NCI-H748 treated with DMSO at 0.1 percent for 48 hours (cell line): ENCODE measurements at regions not wholly inside any gene's neighbourhood (a gene's known extent, or its start where the extent isn't known, plus 50 kb on each side); places are given as distances from the start of the nearest gene placed in this dataset.

ENCODE experiments used
- DNase-seq: peaks from one replicate; lab custom pipeline; 2025; lab: John Stamatoyannopoulos, UW

GRCh38 chr6:26292709-26293108, 72.3 kb upstream of the BTN3A2 start:
- no peak for DNase-seq

- DNase-seq: no peak
Observed at GRCh38 chr6:26294302-26294701, 70.7 kb upstream of the BTN3A2 start.

- DNase-seq: no peak
Observed at GRCh38 chr6:26295691-26296555, 69.1 kb upstream of the BTN3A2 start.

GRCh38 chr6:26296556-26296856, 68.5 kb upstream of the BTN3A2 start:
- no peak for DNase-seq

GRCh38 chr6:26296857-26297648, 67.9 kb upstream of the BTN3A2 start:
- DNase-seq: no peak

DNA sequence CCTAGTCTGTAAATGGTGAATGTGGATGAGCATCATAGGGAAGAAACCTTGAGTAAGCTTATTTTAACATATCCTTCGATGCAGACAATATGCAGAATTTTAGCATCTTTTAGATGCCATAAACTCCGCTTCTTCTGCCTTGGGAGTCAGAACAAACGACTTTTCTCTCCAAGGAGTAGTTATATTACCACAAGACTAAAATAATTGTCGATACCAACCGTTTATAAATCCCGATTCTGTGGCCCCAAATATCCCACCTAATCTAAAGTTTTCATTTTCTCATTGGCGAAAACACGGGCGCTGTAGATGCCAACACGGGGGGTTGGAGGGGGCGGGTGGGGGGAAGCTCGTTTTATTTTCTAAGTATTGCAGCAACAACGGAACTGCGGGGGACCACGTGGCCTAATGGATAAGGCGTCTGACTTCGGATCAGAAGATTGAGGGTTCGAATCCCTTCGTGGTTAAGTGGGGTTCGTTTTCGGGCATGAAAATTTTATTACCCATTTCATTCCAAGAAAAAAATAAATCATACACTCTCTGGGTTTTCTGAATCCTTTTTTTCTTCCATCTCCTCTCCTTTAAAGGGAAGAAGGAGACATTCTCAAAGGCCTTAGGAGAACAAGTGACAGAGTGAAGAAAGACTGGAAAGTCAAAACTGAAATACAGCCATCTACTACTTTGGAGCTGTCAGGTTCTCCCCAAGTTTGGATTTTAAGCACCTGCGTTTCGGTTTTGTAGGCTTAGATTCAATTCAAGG, 65.5 kb upstream of the BTN3A2 start:
- DNase-seq: no peak

- no peak for DNase-seq
Observed at GRCh38 chr6:26300043-26300331, 65.0 kb upstream of the BTN3A2 start.

- no peak for DNase-seq
Observed at GRCh38 chr6:26300359-26300758, 64.6 kb upstream of the BTN3A2 start.

GRCh38 chr6:26300828-26301227, 64.2 kb upstream of the BTN3A2 start:
- no peak for DNase-seq

- no peak for DNase-seq
Observed at GRCh38 chr6:26301638-26302037, 63.4 kb upstream of the BTN3A2 start.

- DNase-seq: no peak
Observed at GRCh38 chr6:26302941-26303559, 61.9 kb upstream of the BTN3A2 start.

DNA sequence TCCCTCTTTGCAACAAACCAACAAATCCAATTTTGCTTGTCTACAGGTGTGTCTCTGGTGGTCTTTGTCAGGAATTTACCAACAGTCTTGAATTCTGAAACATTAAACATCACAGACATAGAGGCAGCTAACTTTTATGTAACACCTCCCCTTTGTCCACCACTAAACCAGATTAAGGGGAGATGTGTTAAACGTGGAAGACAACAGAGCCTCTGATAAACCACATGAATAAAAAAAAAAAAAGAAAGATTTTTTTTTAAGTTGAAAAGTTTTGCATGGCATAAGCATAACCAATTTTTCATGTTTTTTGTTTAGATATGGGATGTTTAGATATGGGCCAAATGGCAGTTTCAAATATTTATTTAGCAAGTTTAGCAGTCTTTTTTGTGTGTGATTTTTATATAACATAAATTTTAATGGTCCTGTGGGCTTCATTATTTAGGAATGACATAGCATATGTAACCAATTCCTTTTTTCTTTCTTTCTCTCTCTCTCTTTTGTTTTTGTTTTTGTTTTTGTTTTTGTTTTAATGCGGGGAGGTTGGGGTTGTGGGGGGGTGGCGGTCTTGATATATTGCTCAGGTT, 60.7 kb upstream of the BTN3A2 start:
- DNase-seq: no peak

- DNase-seq: peak; percentile 85
Observed at GRCh38 chr6:26304797-26305640, 60.0 kb upstream of the BTN3A2 start.

DNA sequence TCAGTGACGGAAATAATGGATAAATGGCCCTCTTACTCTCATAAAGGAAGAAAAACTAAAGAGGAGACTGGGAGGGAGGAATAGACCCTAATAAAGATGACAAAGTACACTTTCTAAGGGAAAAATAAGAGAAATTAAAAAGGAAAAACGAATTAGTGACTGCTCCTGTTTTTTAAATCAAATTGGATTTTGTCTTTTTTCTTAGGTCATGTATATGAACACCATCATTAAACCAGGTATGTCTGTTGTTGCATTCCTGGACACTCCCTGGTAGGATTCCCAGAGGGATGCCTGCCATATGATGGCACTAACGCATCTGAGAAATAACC, 59.4 kb upstream of the BTN3A2 start:
- no peak for DNase-seq

DNA sequence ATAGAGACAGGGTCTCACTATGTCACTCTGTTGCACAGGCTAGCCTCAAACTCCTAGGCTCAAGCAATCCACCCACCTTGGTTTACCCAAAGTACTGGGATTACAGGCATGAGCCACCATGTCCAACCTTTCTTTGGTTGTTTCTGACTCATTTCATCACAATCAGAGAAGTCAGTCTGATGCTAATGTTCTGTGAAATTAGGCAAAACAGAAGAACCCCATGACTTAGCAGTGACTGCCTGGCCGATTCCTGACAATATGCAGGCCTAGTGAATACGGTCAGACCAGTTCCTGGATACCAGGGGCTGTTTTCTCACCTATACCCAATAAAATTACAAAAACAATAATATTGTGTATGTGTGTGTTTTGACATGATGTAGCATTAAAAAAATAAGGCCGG, 58.8 kb upstream of the BTN3A2 start:
- no peak for DNase-seq

DNA sequence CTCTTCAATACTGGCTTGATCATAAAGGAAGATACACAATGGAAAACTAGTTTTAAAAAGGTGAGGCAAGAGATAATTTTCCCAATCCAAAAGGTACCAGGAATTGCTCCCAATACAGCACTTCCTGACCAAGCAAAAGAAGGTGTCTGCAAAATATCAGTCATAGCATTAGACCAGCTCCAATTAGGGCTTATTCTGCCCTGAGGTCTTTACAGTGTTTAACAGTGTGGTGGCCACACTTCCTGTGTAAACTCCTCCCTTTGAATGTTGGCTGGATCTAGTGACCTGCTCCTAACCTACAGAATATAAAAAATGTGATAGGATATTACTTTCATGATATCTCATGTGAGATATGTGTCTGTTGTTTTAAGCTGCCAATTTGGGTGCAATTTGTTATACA, 57.1 kb upstream of the BTN3A2 start:
- no peak for DNase-seq

DNA sequence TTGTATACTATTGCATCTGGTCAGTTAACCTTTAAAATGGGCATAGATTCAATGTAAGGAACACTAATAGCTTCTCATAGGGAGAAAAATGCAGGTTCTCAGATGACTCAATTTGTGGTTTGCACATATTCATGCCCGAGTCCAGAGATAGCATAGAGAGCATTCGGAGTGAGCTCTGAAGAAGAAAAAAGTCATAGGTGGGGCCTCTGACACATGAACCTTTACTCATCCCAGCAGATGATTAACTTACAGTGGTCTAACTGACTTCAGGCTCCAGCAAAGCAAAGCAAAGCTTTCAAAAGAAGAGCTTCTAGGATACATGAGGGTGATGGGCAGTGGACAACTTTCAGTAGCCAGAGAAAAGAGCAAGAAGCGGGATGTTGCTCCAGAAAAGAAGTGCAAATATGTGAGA, 55.3 kb upstream of the BTN3A2 start:
- no peak for DNase-seq

DNA sequence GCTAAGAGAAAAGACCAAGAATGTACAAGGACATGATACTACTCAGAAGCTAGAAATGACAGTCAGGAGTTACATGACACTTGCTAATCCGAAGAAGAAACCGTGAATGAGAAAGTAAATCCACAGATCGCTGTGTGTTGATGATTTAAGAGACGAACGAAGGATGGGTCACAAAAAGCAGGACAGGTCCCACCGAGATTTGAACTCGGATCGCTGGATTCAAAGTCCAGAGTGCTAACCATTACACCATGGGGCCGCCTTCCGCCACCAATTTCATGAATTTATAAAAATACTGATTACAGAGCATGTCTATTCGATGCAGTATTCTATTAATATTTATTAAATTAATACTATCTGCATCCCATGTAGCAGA, 54.0 kb upstream of the BTN3A2 start:
- DNase-seq: no peak

DNA sequence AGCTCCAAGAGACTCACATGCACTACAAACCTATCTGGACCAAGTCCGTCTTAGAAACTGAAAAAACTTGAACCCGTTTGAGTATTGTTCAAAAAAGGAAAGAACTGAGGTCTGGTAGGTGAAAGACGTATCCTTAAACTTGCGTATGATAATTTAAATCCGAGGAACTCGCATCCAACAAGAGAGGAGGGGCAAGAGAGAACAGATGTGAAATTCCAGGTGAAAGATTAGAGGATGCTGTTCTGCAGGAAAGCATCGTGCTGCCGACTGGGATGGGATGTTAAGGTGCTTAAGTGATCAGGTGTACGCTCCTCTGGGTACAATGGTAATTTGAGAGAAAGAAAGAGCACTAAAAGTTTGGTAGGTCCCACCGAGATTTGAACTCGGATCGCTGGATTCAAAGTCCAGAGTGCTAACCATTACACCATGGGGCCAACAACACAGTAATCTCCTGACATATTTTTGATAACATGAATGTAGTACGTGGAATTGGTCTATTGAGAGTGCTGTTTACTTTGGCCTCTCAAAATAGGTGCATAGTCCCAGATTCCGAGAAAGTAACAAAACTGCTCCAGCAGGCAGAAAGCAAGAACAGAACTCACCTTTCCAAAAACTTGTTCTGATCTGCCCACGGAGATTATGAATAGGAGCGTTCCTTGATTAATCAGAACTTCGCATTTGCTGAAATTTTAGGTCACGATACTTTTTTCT, 53.5 kb upstream of the BTN3A2 start:
- peak; percentile 92 for DNase-seq

- DNase-seq: no peak
Observed at GRCh38 chr6:26312096-26312463, 52.9 kb upstream of the BTN3A2 start.
